ENCODE measurements at regions not wholly inside any gene's neighbourhood (a gene's known extent, or its start where the extent isn't known, plus 50 kb on each side); places are given as distances from the start of the nearest gene placed in this dataset.

DNA sequence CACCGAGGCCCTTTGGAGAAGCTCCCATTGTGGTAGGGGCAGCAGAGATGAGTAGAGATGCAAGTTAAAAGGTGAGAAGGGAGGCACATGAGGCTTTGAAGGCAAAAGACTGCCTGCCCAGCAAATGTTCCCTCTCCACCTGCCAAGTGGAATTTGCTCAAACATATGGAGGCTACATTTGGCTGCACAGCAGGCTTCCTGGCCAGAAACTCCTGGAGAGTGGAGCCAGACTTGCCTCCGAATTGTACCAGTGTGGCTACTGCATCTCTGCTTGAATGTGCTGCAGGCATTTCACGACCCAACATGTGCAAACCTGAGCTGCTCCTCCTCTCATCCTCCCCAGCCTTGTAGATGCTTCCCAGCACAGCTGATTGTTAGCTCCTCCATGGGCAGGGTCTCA, 229.2 kb downstream of the ZNF621 start:
- TF ChIP-seq, protein P1, sequence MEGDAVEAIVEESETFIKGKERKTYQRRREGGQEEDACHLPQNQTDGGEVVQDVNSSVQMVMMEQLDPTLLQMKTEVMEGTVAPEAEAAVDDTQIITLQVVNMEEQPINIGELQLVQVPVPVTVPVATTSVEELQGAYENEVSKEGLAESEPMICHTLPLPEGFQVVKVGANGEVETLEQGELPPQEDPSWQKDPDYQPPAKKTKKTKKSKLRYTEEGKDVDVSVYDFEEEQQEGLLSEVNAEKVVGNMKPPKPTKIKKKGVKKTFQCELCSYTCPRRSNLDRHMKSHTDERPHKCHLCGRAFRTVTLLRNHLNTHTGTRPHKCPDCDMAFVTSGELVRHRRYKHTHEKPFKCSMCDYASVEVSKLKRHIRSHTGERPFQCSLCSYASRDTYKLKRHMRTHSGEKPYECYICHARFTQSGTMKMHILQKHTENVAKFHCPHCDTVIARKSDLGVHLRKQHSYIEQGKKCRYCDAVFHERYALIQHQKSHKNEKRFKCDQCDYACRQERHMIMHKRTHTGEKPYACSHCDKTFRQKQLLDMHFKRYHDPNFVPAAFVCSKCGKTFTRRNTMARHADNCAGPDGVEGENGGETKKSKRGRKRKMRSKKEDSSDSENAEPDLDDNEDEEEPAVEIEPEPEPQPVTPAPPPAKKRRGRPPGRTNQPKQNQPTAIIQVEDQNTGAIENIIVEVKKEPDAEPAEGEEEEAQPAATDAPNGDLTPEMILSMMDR (IDR thresholded peaks at IDR 0.05) = no peak

DNA sequence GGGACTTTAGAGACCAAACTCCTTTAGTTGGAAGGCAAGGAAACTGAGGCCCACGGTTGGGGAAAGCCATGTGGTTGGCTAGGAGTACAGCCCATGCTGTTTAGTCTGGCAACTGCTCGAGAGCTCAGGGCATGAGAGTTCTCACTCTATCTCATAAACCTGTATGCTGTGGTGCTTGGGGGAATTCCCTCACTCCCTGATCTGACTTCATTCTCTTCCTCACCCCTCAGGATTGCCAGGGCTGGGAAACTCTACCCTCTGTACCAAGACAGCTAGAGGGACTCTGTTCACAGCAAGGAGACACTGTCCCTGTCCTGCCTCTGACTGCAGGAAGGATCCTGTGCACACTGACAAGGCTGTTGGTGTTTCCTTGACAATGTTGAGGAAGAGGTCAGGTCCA, 230.2 kb downstream of the ZNF621 start:
- TF ChIP-seq, protein P1 (IDR thresholded peaks at IDR 0.05) = no peak

DNA sequence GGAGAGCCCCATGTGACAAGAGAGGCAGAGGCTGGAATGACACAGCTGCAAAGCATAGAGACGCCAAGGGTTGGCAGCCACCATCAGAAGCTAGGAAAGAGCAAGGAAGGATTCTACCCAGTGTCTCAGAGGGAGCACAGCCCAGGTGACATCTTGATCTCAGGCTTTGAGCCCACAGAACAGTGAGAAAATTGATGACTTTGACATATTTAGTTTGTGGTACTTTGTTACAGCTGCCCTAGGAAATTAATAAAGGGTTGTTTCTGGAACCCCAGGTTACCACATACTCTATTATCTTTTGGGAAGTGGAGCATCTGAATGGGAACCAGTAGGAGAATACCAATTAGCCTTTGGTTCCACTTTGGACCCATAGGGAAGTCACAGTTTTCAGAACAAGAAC, 231.7 kb downstream of the ZNF621 start:
- TF ChIP-seq, protein P1 (IDR thresholded peaks at IDR 0.05) = no peak

DNA sequence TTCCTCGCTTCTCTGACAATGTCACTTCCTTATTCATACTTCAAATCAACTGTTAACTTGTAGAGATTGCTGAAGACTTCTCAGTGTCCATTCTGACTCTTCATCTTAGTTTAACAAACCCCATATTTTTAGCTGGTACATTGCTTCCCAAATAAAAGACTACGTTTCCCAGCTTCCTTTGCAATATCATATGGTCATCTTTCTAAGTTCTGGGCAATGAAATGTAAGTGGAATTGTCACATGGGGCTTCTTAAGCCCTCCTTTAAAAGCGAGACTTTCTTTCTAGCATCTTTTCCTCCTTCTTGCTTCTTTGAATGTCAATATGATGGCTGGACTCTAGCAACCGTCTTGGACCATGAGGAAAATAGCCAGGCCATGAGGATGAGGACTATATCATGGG, 239.0 kb downstream of the ZNF621 start:
- TF ChIP-seq, protein P1 (IDR thresholded peaks at IDR 0.05) = no peak

DNA sequence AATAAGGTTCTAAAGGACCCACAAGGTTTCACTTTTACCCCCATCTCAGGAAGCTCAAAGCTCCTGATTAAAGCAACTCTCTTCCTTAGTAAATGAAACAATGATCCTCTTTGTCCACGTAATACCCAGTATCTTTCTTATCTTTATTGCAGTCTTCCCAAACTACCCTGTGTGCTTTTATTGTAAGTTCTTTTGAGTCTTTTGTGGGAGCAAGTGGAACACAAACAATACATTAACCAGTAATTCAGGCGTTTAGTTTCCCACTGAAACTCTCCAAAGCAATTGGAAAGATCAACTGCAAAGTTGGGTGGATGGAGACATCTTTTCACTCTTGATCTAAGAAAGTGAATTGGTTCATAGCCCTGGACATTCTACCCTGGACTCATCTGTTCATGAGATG, 240.0 kb downstream of the ZNF621 start:
- TF ChIP-seq, protein P1 (IDR thresholded peaks at IDR 0.05) = no peak

DNA sequence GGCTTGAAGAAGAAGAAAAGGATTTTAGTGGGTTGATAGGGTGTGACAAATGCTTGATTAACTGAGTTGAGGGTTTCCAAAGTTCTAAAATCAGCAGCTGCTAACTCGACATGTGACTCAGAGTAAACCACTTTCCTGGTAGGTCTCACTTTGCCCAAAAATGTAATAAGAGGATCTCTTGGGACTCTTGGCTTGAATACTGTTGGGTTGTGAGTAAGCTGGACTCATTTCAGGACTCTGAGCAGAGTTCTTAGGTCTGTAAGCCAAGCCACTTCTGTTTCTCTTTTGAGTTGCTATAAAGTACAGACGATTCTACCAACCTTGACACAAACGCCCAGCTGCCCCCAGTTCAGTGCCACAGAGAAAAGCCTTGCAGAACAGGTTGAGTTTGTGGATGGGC, 241.1 kb downstream of the ZNF621 start:
- TF ChIP-seq, protein P1 (IDR thresholded peaks at IDR 0.05) = no peak

DNA sequence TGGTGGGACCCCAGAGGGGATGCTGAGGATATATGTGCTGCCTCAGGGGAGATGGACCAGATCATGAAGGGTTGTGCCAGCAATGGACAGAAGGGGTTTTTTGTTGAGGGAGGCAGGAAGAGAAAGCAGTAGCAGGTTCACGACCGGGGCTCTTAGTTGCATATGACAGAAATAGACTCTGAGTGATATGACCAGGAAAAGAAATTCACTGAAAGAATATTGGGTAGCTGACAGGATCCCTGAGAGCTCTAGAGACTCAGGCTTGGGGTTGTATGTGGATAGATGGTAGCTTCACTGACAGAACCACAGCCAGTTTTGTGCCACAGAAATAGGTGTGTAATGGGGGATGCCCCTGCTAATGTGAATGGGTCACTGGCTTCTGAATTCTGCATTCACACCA, 241.6 kb downstream of the ZNF621 start:
- TF ChIP-seq, protein P1 (IDR thresholded peaks at IDR 0.05) = no peak

DNA sequence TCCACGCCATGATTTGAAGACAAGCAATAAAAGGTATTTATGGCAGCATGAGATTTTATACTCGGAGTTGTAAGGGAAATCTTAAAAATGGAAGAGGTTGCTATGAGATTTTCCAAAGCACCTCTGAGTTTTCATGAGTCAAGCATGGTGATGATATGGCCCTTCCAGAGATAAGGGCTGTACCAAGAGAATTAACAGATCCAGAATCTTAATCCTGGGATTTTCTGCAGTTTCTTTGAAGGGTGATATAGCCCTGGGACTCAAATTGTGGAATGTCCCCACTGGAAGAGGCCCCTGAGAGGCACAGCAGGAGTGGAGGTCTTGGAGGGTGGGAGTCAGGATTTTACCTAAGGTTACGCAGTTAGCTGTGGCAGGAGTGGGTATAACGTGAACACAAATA, 243.3 kb downstream of the ZNF621 start:
- TF ChIP-seq, protein P1 (IDR thresholded peaks at IDR 0.05) = no peak

All from LNCAP (cell line).